WTC11 (cell line): ENCODE measurements at regions not wholly inside any gene's neighbourhood (a gene's known extent, or its start where the extent isn't known, plus 50 kb on each side); places are given as distances from the start of the nearest gene placed in this dataset.
A peak's percentile ranks its signal among the peaks of the same experiment; 100 is the strongest.
"Not testable (repeated sequence)": the region's sequence is repeated elsewhere in the genome, so short reads cannot be mapped to it uniquely, and the experiment has no call there.

Experiments used
- ATAC-seq: fragments of 200-7000 bp; cut with Tn5 transposase; 2 replicates; pipeline ENCODE4 v1.10.0; 2021; ENCODE audit warnings: mild to moderate bottlenecking, moderate library complexity
- CTCF ChIA-PET: fragments of 300-600 bp; sonication (Branson Sonifier 250); formaldehyde crosslinking; loops from one replicate; lab custom pipeline; 2021; ENCODE audit warnings: antibody characterized with exemption; lab: Charles Lee
- POLR2A ChIA-PET: fragments of 350-600 bp; sonication (Branson Sonifier 250); formaldehyde crosslinking; loops from one replicate; lab custom pipeline; 2021; ENCODE audit warnings: antibody characterized with exemption; lab: Charles Lee
- DNase-seq: peaks from one replicate; pipeline ENCODE4 v3.0.0; 2021; ENCODE audit warnings: low spot score
- H3K27ac Mint-ChIP-seq: 2 replicates; pipeline ENCODE4 v1.8.0; 2021; ENCODE audit warnings: mixed read lengths
- H3K27me3 Mint-ChIP-seq: 2 replicates; pipeline ENCODE4 v1.8.0; 2021; ENCODE audit warnings: low read depth, mild to moderate bottlenecking, moderate library complexity, mixed read lengths
- H3K36me3 Mint-ChIP-seq: 2 replicates; pipeline ENCODE4 v1.8.0; 2021; ENCODE audit warnings: mixed read lengths
- H3K4me1 Mint-ChIP-seq: 2 replicates; pipeline ENCODE4 v1.8.0; 2022; ENCODE audit warnings: mixed read lengths
- H3K4me3 Mint-ChIP-seq: 2 replicates; pipeline ENCODE4 v1.8.0; 2021; ENCODE audit warnings: mild to moderate bottlenecking, moderate library complexity, mixed read lengths
- H3K9me3 Mint-ChIP-seq: 2 replicates; pipeline ENCODE4 v1.8.0; 2021; ENCODE audit warnings: mixed read lengths
- AFF4 ChIP-seq: sonication (generic); formaldehyde crosslinking; IDR thresholded peaks from 2 replicates; pipeline ENCODE4 v1.8.1; 2023; ENCODE audit warnings: mild to moderate bottlenecking, missing genetic modification reagents, borderline replicate concordance
- ATF1 ChIP-seq: sonication (generic); formaldehyde crosslinking; IDR thresholded peaks from 2 replicates; pipeline ENCODE4 v1.8.1; 2023; ENCODE audit warnings: mild to moderate bottlenecking, moderate library complexity, missing genetic modification reagents
- ATF6 ChIP-seq: sonication (generic); formaldehyde crosslinking; IDR thresholded peaks from 2 replicates; pipeline ENCODE4 v1.8.1; 2023; ENCODE audit warnings: mild to moderate bottlenecking, missing genetic modification reagents
- E2F4 ChIP-seq: sonication (generic); formaldehyde crosslinking; IDR thresholded peaks from 2 replicates; pipeline ENCODE4 v1.8.1; 2022; ENCODE audit warnings: low read depth, mild to moderate bottlenecking, moderate library complexity, missing genetic modification reagents, borderline replicate concordance
- FOXJ3 ChIP-seq: sonication (generic); formaldehyde crosslinking; IDR thresholded peaks from 2 replicates; pipeline ENCODE4 v1.9.0; 2021; ENCODE audit warnings: missing genetic modification reagents, mild to moderate bottlenecking, borderline replicate concordance
- FOXK1 ChIP-seq: sonication (generic); formaldehyde crosslinking; IDR thresholded peaks from 2 replicates; pipeline ENCODE4 v1.8.0; 2022; ENCODE audit warnings: mild to moderate bottlenecking, moderate library complexity, missing genetic modification reagents
- MXD4 ChIP-seq: fragments of 250-450 bp; sonication (Bioruptor Pico); IDR thresholded peaks from 2 replicates; pipeline ENCODE4 v1.8.0; 2021; ENCODE audit warnings: mild to moderate bottlenecking, moderate library complexity, borderline replicate concordance
- NR3C1 ChIP-seq: sonication (generic); formaldehyde crosslinking; conservative IDR thresholded peaks from 2 replicates; pipeline ENCODE4 v1.8.1; 2023; ENCODE audit warnings: low read depth, mild to moderate bottlenecking, missing genetic modification reagents
- OVOL2 ChIP-seq: fragments of 250-450 bp; sonication (Bioruptor Pico); IDR thresholded peaks from 2 replicates; pipeline ENCODE4 v1.9.0; 2021; ENCODE audit warnings: mild to moderate bottlenecking, borderline replicate concordance
- SMAD3 ChIP-seq: sonication (generic); formaldehyde crosslinking; IDR thresholded peaks from 2 replicates; pipeline ENCODE4 v1.8.0; 2022; ENCODE audit warnings: missing genetic modification reagents, mild to moderate bottlenecking, borderline replicate concordance
- SP1 ChIP-seq: sonication (generic); formaldehyde crosslinking; conservative IDR thresholded peaks from 2 replicates; pipeline ENCODE4 v1.8.1; 2022; ENCODE audit warnings: missing genetic modification reagents
- STAT6 ChIP-seq: sonication (generic); formaldehyde crosslinking; conservative IDR thresholded peaks from 2 replicates; pipeline ENCODE4 v1.8.1; 2023; ENCODE audit warnings: mild to moderate bottlenecking, low read depth, missing genetic modification reagents, moderate library complexity
- ZBTB43 ChIP-seq: sonication (generic); formaldehyde crosslinking; IDR thresholded peaks from 2 replicates; pipeline ENCODE4 v1.8.1; 2023; ENCODE audit warnings: mild to moderate bottlenecking, missing genetic modification reagents
- ZNF232 ChIP-seq: sonication (generic); formaldehyde crosslinking; IDR thresholded peaks from 2 replicates; pipeline ENCODE4 v1.8.0; 2022; ENCODE audit warnings: mild to moderate bottlenecking, missing genetic modification reagents

- TF ChIP-seq AFF4 (CRISPR knock-in tag) = no peak
- no peak for TF ChIP-seq MXD4
- no peak for TF ChIP-seq STAT6 (CRISPR knock-in tag)
- no peak for TF ChIP-seq ZNF232 (CRISPR knock-in tag)
Measured at GRCh38 chr2:138424436-138425140, 77.0 kb upstream of the SPOPL start (continued).

GRCh38 chr2:138426116-138426515 lies 75.5 kb upstream of the SPOPL start:
- peak; percentile 33 for DNase-seq
- ATAC-seq, H3K27me3 Mint-ChIP-seq, H3K4me3 Mint-ChIP-seq, CTCF ChIA-PET, POLR2A ChIA-PET, H3K27ac Mint-ChIP-seq: not testable (repeated sequence)
- H3K4me1 Mint-ChIP-seq = peaks cover 14% of the 10 kb centered on the region
- peaks cover 45% of the 10 kb centered on the region for H3K9me3 Mint-ChIP-seq
- peaks cover 38% of the 10 kb centered on the region for H3K36me3 Mint-ChIP-seq

- no peak overlapping the region for H3K4me3 Mint-ChIP-seq
- ATAC-seq = no peak
- H3K27ac Mint-ChIP-seq = no peak overlapping the region
- no peak for DNase-seq
- peaks cover 5% of the 10 kb centered on the region; the same call in 1 of the 2 replicates for H3K4me1 Mint-ChIP-seq
- ChIA-PET POLR2A (no interaction called here), CTCF (no interaction called here)
- H3K36me3 Mint-ChIP-seq = peaks cover 38% of the 10 kb centered on the region
- H3K9me3 Mint-ChIP-seq = peaks cover 45% of the 10 kb centered on the region
- H3K27me3 Mint-ChIP-seq = no peaks in the 10 kb centered on the region
- TF ChIP-seq FOXJ3 (CRISPR knock-in tag) (no peak), ATF6 (CRISPR knock-in tag) (no peak), ZBTB43 (CRISPR knock-in tag) (no peak), NR3C1 (no peak), SMAD3 (CRISPR knock-in tag) (no peak), OVOL2 (CRISPR knock-in tag) (no peak), ATF1 (no peak), E2F4 (CRISPR knock-in tag) (no peak), SP1 (CRISPR knock-in tag) (no peak), FOXK1 (CRISPR knock-in tag) (no peak)
- TF ChIP-seq, all 79 proteins: peak for 0
Measured at GRCh38 chr2:138428710-138429440, 72.7 kb upstream of the SPOPL start.
